Lung (tissue), 11 donors: ENCODE measurements at regions not wholly inside any gene's neighbourhood (a gene's known extent, or its start where the extent isn't known, plus 50 kb on each side); places are given as distances from the start of the nearest gene placed in this dataset.

ENCODE experiments used
- ATAC-seq: fragments of 200-7000 bp; cut with Tn5 transposase; one replicate; pipeline ENCODE4 v1.9.1; 2020; ENCODE audit warnings: moderate number of reproducible peaks; ENCODE audit not compliant: insufficient read depth, low FRiP score
- DNase-seq, 3 donors: peaks; one replicate each; pipeline ENCODE4 v3.0.0-alpha.2; 2013 to 2017
- H3K27ac ChIP-seq, 2 donors: one replicate each; pipeline ENCODE4 v1.5.1; 2013; ENCODE audit warnings: mild to moderate bottlenecking in 2 of 2, moderate library complexity in 2 of 2, control low read depth in 1 of 2, inconsistent platforms in 1 of 2, low read depth in 1 of 2, low read length in 1 of 2
- H3K27me3 ChIP-seq, 3 donors: one replicate each; pipeline ENCODE4 v1.5.1; 2013; ENCODE audit warnings: low read length in 2 of 3; ENCODE audit not compliant: control insufficient read depth in 3 of 3, insufficient read depth in 3 of 3
- H3K36me3 ChIP-seq, 4 donors: one replicate each; pipeline ENCODE4 v1.5.1; 2013; ENCODE audit warnings: low read length in 4 of 4, mild to moderate bottlenecking in 1 of 4, moderate library complexity in 1 of 4; ENCODE audit not compliant: control insufficient read depth in 4 of 4, insufficient read depth in 4 of 4
- H3K4me1 ChIP-seq, 5 donors: one replicate each; pipeline ENCODE4 v1.5.1; 2013; ENCODE audit warnings: low read length in 5 of 5, mild to moderate bottlenecking in 2 of 5, moderate library complexity in 1 of 5; ENCODE audit not compliant: control insufficient read depth in 5 of 5, insufficient read depth in 5 of 5
- H3K4me3 ChIP-seq: one replicate; pipeline ENCODE4 v1.5.1; 2013; ENCODE audit warnings: mild to moderate bottlenecking, control low read depth, moderate library complexity
- H3K9ac ChIP-seq, 2 donors: one replicate each; pipeline ENCODE4 v1.5.1; 2013; ENCODE audit warnings: low read length in 2 of 2, control low read depth in 1 of 2; ENCODE audit not compliant: insufficient read depth in 1 of 2
- H3K9me3 ChIP-seq, 4 donors: one replicate each; pipeline ENCODE4 v1.5.1; 2013; ENCODE audit warnings: low read length in 3 of 4, mild to moderate bottlenecking in 1 of 4, moderate library complexity in 1 of 4; ENCODE audit not compliant: control insufficient read depth in 4 of 4, insufficient read depth in 3 of 4
- CTCF ChIP-seq: IDR thresholded peaks from 2 replicates; pipeline ENCODE4 v1.5.1; 2012; ENCODE audit warnings: mild to moderate bottlenecking; ENCODE audit errors: control extremely low read depth, extremely low read depth
- WGBS, 2 donors: extraction: QIAGEN DNeasy Blood & Tissue Kit; methylation state at CpG; one replicate each; pipeline ENCODE4 v1.1.7; 2013; 5-methylcytosine and 5-hydroxymethylcytosine counted together
- donor health status: control.
- donor health status: control.
- donor health status: Bipolar disorder and iron deficiency.
- donor health status: healthy.
- donor health status: DM: yes; HTN: yes; CAD: no.

GRCh38 chr5:110218981-110219380, 507.5 kb downstream of the TMEM232 start:
- ATAC-seq, result no peak
- H3K9ac ChIP-seq, result no peak overlapping the region
- no peak overlapping the region for H3K4me3 ChIP-seq
- no peaks in the 10 kb centered on the region for H3K36me3 ChIP-seq
- H3K27me3 ChIP-seq, result no peaks in the 10 kb centered on the region
- peaks cover 2 to 32% (median 17%) of the 10 kb centered on the region in 4 donors for H3K9me3 ChIP-seq
- H3K4me1 ChIP-seq, result no peaks in the 10 kb centered on the region
- TF ChIP-seq CTCF, result no peak
- DNase-seq, result no peak
- 48 to 93% methylated on average over 1 of the region's 1 CpG for WGBS, 2 donors
- no peak overlapping the region for H3K27ac ChIP-seq

- H3K4me1 ChIP-seq, result no peaks in the 10 kb centered on the region
- H3K4me3 ChIP-seq, result no peak overlapping the region
- 71 to 76% methylated on average over 2 of the region's 2 CpGs for WGBS, 2 donors
- no peaks in the 10 kb centered on the region for H3K36me3 ChIP-seq
- no peak overlapping the region for H3K9ac ChIP-seq
- ATAC-seq, result no peak
- no peak overlapping the region for H3K27ac ChIP-seq
- no peak for TF ChIP-seq CTCF
- no peaks in the 10 kb centered on the region for H3K27me3 ChIP-seq
- no peak for DNase-seq
- peaks cover 2 to 32% (median 17%) of the 10 kb centered on the region in 4 donors for H3K9me3 ChIP-seq
Measured at GRCh38 chr5:110219769-110220168, 506.7 kb downstream of the TMEM232 start.

GRCh38 chr5:110221036-110221435, 505.4 kb downstream of the TMEM232 start:
- ATAC-seq, result no peak
- no peak overlapping the region for H3K9ac ChIP-seq
- TF ChIP-seq CTCF, result no peak
- no peak overlapping the region for H3K4me3 ChIP-seq
- H3K27me3 ChIP-seq, result no peaks in the 10 kb centered on the region
- no peak overlapping the region for H3K27ac ChIP-seq
- H3K4me1 ChIP-seq, result no peaks in the 10 kb centered on the region
- H3K36me3 ChIP-seq, result no peaks in the 10 kb centered on the region
- 79 to 83% methylated on average over 2 of the region's 2 CpGs for WGBS, 2 donors
- peaks cover 2 to 32% (median 17%) of the 10 kb centered on the region in 4 donors for H3K9me3 ChIP-seq
- no peak for DNase-seq

GRCh38 chr5:110224050-110224449, 502.4 kb downstream of the TMEM232 start:
- Histone ChIP-seq H3K9ac (no peak overlapping the region), H3K27ac (no peak overlapping the region), H3K9me3 (peaks cover 2 to 31% (median 16%) of the 10 kb centered on the region in 4 donors), H3K27me3 (no peaks in the 10 kb centered on the region), H3K36me3 (no peaks in the 10 kb centered on the region), H3K4me3 (no peak overlapping the region), H3K4me1 (no peaks in the 10 kb centered on the region)
- no peak for TF ChIP-seq CTCF
- ATAC-seq (no peak), DNase-seq (no peak)
- 79 to 85% methylated on average over 1 of the region's 1 CpG for WGBS, 2 donors
